HL-60 (cell line): ENCODE measurements at regions not wholly inside any gene's neighbourhood (a gene's known extent, or its start where the extent isn't known, plus 50 kb on each side); places are given as distances from the start of the nearest gene placed in this dataset.

Experiments used
- DNase-seq, 2 experiments: peaks; one replicate each; pipeline ENCODE4 v3.0.0-alpha.2; 2010 to 2020; ENCODE audit warnings: low read depth in 1 of 2, low spot score in 1 of 2
- H3K27ac ChIP-seq: fragments of 250-450 bp; sonication (Bioruptor Pico); replicated peaks from 2 replicates; pipeline ENCODE4 v1.5.1; 2020; ENCODE audit warnings: mild to moderate bottlenecking, moderate library complexity
- H3K27me3 ChIP-seq: fragments of 250-450 bp; sonication (Bioruptor Pico); 2 replicates; pipeline ENCODE4 v1.5.1; 2021; ENCODE audit warnings: mild to moderate bottlenecking, moderate library complexity; ENCODE audit not compliant: insufficient read depth, poor library complexity, severe bottlenecking
- H3K4me3 ChIP-seq: replicated peaks from 2 replicates; pipeline ENCODE4 v1.5.1; 2011; ENCODE audit warnings: mild to moderate bottlenecking, control low read depth, low read length; ENCODE audit not compliant: insufficient read depth
- GABPA ChIP-seq: IDR thresholded peaks from 2 replicates; pipeline ENCODE4 v1.6.1; 2012; ENCODE audit warnings: low read depth
- POLR2AphosphoS5 ChIP-seq: IDR thresholded peaks from 2 replicates; pipeline ENCODE4 v1.6.1; 2012; ENCODE audit warnings: low read depth
- SPI1 ChIP-seq: IDR thresholded peaks from 2 replicates; pipeline ENCODE4 v1.6.1; 2012; ENCODE audit warnings: low read depth, mild to moderate bottlenecking, borderline replicate concordance
- TF ChIP-seq, protein P1 (sequence below): IDR thresholded peaks from 2 replicates; pipeline ENCODE4 v1.6.1; 2012; ENCODE audit warnings: low read depth; ENCODE audit not compliant: insufficient replicate concordance
- TF ChIP-seq, protein P2 (sequence below): IDR thresholded peaks from one replicate; pipeline ENCODE4 v1.5.1; 2011; ENCODE audit warnings: low read length, control low read depth, inconsistent platforms; ENCODE audit not compliant: insufficient read depth

DNA sequence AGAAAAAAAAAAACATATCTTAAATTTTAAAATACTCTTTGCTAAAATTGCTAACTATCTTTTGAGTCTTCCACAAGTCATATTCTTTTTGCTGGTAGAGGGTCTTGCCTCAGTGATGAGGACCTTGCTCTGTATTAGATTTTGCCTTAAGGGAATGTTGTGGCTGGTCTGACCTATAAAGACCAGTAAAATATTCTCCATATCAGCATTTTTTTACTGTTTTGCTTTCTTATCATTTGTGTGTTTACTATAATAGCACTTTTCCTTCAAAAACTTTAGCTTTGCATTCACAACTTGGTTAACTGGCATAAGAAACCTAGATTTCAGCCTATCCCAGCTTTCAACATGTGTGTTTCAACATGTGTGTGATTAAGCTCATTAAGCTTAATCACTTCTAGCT is 224.7 kb upstream of the CDH18 start:
- no peaks in the 10 kb centered on the region for H3K27me3 ChIP-seq
- no peak overlapping the region for H3K27ac ChIP-seq
- no peak for DNase-seq
- no peak overlapping the region for H3K4me3 ChIP-seq
- TF ChIP-seq, protein P1, sequence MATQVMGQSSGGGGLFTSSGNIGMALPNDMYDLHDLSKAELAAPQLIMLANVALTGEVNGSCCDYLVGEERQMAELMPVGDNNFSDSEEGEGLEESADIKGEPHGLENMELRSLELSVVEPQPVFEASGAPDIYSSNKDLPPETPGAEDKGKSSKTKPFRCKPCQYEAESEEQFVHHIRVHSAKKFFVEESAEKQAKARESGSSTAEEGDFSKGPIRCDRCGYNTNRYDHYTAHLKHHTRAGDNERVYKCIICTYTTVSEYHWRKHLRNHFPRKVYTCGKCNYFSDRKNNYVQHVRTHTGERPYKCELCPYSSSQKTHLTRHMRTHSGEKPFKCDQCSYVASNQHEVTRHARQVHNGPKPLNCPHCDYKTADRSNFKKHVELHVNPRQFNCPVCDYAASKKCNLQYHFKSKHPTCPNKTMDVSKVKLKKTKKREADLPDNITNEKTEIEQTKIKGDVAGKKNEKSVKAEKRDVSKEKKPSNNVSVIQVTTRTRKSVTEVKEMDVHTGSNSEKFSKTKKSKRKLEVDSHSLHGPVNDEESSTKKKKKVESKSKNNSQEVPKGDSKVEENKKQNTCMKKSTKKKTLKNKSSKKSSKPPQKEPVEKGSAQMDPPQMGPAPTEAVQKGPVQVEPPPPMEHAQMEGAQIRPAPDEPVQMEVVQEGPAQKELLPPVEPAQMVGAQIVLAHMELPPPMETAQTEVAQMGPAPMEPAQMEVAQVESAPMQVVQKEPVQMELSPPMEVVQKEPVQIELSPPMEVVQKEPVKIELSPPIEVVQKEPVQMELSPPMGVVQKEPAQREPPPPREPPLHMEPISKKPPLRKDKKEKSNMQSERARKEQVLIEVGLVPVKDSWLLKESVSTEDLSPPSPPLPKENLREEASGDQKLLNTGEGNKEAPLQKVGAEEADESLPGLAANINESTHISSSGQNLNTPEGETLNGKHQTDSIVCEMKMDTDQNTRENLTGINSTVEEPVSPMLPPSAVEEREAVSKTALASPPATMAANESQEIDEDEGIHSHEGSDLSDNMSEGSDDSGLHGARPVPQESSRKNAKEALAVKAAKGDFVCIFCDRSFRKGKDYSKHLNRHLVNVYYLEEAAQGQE: no peak
- TF ChIP-seq SPI1: no peak
- TF ChIP-seq GABPA: no peak
- TF ChIP-seq, protein P2, sequence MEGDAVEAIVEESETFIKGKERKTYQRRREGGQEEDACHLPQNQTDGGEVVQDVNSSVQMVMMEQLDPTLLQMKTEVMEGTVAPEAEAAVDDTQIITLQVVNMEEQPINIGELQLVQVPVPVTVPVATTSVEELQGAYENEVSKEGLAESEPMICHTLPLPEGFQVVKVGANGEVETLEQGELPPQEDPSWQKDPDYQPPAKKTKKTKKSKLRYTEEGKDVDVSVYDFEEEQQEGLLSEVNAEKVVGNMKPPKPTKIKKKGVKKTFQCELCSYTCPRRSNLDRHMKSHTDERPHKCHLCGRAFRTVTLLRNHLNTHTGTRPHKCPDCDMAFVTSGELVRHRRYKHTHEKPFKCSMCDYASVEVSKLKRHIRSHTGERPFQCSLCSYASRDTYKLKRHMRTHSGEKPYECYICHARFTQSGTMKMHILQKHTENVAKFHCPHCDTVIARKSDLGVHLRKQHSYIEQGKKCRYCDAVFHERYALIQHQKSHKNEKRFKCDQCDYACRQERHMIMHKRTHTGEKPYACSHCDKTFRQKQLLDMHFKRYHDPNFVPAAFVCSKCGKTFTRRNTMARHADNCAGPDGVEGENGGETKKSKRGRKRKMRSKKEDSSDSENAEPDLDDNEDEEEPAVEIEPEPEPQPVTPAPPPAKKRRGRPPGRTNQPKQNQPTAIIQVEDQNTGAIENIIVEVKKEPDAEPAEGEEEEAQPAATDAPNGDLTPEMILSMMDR: no peak
- TF ChIP-seq POLR2AphosphoS5: no peak

DNA sequence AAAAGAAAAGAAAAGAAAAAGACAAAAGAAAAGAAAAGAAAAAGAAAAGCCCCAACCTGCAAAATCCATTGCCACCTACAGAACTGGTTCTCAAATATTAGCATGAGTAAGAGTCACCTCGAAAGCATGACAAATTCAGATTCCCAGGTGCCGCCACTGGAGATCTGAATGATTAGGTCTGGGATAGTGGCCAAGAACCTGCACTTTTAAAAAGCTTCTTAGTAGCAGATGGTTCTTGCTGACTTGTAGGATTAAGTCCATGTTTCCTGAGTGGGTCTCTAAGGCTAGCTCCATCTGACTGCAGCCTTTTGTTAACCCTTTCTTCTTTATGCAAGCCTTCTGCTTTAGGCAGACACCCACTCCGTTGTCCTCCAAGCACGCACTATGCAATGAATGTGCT is 178.5 kb upstream of the CDH18 start:
- no peak overlapping the region for H3K27ac ChIP-seq
- DNase-seq: no peak

DNA sequence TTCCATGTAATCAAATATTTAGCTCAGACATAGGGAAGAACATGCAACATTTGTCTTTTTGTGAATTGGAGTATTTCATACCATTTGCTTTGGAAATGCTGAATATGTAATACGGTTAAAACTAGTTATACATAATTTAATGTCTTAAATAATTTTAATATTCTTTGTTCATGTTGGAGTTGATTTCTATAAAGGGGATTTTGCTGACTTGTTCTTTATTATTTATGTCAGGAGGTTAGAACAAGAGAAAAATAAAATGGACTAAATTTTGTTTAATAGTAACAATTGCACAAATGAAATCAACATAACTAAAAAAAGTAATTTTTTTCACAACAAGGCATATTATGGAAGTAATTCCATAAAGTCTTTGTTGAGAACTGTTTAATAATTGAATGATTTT is 170.0 kb upstream of the CDH18 start:
- Histone ChIP-seq H3K4me3 (no peak overlapping the region), H3K27me3 (no peaks in the 10 kb centered on the region), H3K27ac (no peak overlapping the region)
- no peak for TF ChIP-seq POLR2AphosphoS5
- TF ChIP-seq, protein P2: no peak
- TF ChIP-seq GABPA: no peak
- no peak for TF ChIP-seq SPI1
- TF ChIP-seq, protein P1: no peak
- no peak for DNase-seq

More for the DNA sequence above, 178.5 kb upstream of the CDH18 start:
- Histone ChIP-seq H3K27me3 (no peaks in the 10 kb centered on the region), H3K4me3 (no peak overlapping the region)
- TF ChIP-seq, protein P1: no peak
- TF ChIP-seq SPI1 (no peak), GABPA (no peak), POLR2AphosphoS5 (no peak)
- TF ChIP-seq, protein P2: no peak
